GM04503 (cell line): ENCODE measurements at regions not wholly inside any gene's neighbourhood (a gene's known extent, or its start where the extent isn't known, plus 50 kb on each side); places are given as distances from the start of the nearest gene placed in this dataset.
"Not testable (repeated sequence)": the region's sequence is repeated elsewhere in the genome, so short reads cannot be mapped to it uniquely, and the experiment has no call there.

Source experiments
- DNase-seq: peaks from one replicate; pipeline ENCODE4 v3.0.0-alpha.2; 2012; ENCODE audit warnings: low read depth

DNA sequence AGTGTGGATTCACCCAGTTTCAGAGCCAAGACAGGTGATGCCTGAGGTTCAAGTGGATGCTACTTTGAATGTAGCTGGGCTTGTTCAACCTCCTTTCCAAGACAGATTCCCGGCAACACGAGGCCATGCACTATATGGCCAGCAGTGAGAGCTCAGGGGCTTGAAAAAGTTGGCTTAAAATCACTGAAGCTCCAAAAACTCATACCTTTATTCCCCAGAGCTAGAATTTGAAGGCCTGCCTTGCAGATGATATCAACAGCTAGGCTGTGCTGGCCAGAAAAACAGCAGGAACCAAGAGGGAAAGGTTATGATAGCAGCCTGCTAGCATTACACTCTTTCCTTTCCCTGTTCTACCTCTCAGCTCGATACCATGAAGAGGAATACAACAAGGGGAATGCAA lies 120.2 kb upstream of the DAB2 start:
- no peak for DNase-seq

DNA sequence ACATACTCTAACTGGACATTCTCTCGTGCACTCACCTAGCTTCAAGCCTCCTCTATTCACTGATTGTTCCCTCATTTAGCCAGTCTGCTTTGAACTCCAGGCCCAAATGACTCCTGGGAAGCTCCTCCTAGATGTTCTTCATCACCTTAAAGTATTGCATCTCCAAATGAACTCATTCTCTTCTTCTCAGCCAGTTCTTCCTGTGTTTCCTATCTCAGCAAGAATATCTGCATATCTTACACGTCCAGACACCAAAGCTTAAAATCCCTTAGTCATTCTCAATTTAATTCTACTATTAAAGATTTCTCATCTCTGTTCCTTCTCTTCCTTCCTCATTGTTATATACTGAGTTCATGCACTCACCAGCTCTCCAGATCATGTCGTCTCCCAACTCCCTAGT lies 118.6 kb upstream of the DAB2 start:
- DNase-seq: peak; percentile 21

DNA sequence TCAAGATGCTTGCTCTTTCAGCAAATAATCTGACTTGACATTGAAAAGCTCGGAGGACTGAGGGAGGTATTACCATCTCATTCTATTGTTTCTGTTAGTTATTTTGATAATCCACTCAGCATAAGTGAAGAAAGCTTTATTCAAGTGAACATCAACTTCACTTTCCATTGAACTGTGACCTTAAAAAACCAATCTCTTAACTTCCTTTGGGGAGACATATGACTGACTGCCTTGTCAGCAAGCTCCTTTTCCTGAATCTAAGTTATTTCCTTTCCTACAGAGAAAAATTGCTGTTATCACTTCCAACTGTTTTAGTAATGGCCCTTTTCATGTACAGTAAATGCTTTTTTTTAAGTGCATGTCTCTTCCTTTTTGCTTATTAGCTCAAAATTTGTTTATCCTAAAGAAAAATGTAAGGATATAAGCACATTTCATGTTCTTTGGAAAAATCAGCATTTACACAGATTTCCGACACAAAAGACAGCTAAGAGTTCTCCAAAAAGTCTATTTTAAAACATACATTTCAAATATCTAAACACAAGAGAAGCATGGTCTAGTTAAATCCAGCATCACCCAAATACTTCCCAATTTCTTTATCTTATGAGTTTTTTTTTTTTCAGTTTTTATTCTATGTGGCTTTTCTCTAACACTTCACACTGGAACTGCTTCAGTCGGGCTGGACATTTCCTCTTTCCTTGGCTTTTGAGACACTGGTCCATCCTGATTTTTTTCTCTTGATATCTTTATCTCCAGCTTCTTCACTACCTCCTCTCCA lies 117.9 kb upstream of the DAB2 start:
- no peak for DNase-seq

DNA sequence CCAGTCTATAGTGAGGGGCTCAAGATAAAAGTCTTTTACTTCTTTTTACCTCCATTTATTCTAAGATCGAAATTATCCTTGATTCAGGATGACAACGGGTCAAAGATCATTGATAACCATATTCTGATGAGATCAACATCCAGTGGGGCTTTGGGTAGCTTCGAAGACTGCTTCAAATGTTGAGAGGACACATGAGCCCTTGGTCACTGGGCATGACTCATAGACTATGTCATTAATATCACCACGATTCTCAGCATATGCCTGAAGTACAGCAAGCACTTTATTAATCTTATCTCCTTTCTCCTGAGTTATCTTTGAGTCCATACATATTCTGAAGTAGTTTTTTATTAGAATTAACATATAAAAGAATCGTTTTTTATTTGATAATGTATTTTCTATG lies 117.1 kb upstream of the DAB2 start:
- DNase-seq: no peak

DNA sequence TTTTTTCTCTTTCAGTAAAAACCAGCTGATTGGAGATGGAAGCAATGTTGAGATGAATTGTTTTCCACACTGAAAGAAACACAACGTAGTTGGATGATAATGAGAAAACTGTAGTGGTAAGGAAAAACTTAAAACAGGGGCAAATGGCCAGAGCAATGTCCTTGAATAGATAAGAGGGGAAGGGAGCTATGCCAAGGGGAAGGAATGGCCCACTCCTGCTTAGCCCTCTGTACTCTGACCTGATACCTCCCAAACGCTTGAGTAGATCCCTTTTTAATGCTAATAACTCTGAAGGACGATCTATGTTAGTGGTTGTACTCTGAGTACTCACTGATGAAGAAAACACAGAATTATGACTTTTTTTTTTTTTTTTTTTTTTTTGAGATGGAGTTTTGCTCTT lies 114.7 kb upstream of the DAB2 start:
- no peak for DNase-seq

DNA sequence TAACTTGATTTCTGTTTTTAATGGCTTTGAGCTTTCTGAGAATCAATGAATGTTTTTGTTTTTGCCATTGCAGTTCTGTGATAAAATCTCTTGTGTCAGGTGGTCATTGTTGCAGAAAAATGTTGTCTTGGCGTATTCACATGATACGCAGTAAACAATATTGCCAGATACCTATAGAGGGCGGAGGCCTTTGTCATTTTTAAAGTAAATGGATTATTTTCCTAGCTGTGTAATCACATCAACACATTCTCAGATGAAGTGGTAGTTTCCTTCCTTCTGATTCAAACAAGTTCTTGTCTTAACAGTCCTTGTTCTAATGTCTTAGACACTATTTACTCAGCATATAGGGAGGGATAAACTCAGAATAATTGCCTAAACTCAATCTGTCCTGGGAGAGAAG lies 109.9 kb upstream of the DAB2 start:
- no peak for DNase-seq

DNA sequence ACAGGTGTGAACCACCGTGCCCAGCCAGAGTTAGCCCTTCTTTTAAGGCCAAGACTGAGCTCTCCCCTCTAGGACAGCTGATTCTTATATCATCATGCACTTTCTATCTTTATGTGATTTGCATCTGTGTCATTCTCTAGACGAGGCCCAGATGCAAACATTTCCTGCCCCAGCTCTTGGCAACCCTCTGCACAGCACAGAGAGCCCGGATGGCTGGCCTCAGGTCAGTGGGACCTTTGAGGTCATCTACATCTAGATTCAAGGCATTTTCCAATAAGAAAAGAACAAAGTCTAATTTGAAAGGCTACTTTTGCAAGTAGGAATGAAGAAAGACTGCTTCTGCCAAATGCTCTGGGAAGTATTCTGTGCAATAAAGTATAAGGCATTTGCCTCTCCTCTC lies 109.0 kb upstream of the DAB2 start:
- no peak for DNase-seq

DNA sequence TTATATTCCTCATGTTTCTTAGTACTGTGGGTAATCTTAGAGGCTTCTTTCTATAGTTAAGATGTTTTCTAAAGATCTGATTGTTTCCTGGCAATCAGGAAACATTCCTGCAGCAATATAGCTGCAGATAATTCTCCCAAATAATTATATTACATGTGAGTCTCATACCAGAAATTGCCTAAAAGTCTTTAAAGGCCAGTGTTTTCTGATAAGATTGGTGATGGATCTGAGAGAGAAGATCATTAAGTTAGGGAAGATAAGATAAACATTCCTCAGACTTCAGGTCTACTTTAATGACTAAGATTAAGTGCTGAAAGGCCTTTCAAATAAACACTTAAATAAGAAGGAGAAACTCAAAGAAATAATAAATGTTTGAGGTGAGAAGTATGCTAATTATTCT lies 107.7 kb upstream of the DAB2 start:
- DNase-seq: no peak

DNA sequence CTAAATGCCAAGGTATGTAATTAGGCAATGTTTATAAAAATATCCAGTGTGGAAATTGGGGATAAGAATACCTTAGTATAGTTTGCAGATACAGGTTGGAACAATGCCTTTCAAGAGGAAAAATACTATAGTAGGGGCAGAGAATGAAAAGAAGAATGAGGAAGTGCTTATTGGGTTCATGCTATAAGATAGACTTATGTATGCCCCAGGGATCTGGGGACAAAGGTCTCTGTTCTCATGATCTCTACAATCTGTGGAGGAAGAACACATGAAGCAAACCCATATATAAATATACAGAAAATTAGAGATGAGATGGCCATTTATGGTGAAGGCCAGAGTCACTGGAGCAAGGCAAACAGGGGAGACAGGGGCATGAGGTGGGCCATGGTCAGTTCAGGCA lies 106.5 kb upstream of the DAB2 start:
- no peak for DNase-seq

DNA sequence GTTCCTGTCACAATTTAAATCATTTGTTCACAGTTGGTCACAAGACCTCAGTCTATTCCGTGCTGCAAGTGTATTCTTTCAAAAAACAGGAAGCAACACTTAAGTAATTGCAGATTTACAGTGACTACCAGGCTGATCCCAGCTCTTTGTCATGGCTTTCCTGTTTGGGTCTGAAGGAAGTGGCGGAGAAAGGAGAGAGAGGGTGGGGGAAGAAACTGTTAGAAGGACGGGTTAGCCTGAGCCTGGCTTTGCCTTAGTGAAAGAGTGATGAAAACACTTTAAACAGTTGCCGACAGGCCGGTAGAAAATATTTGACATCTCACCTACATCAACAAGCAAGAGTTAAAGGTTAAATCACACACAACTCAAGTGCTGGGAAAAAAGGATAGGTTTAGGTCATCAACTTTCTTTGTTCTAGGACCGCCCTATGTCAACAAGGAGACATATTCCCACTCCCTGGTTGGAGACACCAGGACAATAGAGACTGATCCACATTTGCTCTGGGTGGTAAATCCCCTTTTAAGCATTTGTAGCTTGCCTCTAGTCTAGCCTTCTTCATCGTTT lies 102.2 kb upstream of the DAB2 start:
- no peak for DNase-seq

DNA sequence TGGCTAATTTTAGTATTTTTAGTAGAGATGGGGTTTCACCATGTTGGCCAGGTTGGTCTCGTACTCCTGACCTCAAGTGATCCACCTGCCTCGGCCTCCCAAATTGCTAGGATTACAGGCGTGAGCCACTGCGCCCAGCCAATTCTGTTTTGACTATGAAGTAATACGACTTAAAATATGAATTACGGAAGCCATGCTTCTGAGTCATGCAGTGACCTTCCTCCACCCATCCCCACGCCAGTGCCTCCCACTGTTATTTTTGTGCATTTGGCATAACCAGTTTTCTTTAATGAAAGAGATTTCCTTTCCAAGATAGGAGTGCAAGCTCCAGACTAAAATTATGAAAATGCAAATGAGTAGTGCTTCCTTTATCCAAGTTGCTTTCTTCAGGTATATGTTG lies 101.0 kb upstream of the DAB2 start:
- not testable (repeated sequence) for DNase-seq

DNA sequence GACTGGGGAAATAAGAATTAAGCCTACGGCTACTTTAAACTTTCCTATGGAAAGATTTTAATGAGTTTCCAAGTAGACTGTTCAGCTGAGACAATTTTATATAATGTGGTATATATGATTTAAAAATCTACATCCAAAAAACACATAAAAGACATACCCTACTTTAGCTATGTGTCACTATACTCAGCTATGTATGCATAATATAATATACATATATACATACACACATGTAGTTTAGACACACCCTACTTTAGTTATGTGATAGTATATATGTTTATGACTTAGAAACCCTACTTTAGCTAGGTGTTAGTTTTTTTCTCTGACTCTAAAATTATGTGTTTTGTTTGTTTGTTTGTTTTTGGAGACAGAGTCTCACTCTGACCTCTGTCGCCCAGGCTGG lies 100.5 kb upstream of the DAB2 start:
- DNase-seq: no peak

DNA sequence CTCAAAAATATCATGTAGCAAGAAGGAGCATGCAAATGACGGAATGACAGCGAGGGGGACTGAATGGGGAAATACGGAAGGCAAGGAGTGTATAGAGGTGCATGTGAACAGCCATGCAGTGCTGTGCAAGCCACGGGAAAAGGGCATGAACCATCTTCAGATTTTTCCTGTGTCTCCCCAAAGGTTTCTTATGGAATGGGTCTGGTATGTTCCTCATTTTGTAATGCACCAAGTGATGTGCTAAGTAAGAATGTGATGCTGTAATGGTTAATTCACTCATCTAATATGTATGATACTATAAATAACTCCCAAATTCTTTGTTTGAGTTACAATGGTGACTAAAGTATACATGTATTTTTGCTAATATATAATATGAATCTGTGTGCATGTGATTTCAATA lies 99.0 kb upstream of the DAB2 start:
- no peak for DNase-seq

DNA sequence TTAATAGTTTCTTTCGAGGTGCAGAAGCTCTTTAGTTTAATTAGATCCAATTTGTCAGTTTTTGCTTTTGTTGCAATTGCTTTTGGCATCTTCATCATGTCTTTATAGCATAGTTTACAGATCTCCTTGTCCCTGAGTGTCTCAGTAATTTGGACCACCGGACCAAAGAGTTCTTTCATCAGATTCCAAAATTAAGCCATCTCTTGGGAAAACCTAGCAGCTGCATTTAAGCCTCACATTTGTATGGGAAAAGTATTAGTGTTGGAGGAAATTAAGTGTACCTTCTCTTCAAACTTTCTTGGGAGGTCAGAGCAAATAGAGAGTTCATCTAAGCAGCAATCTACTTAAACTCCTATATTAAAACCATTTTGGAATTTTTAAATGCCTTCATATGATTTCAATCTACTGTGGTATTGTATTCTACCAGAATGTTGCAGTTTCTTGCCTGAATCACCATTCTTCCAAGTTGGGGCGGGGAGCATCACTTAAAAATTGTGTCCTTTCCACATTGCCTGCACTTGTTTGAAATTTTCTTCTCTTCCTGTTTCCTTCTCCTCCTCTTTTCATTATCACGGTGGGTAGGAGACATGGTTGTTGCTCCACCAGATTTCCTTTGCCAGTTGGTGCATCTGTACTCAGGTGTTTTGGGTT lies 97.3 kb upstream of the DAB2 start:
- no peak for DNase-seq

DNA sequence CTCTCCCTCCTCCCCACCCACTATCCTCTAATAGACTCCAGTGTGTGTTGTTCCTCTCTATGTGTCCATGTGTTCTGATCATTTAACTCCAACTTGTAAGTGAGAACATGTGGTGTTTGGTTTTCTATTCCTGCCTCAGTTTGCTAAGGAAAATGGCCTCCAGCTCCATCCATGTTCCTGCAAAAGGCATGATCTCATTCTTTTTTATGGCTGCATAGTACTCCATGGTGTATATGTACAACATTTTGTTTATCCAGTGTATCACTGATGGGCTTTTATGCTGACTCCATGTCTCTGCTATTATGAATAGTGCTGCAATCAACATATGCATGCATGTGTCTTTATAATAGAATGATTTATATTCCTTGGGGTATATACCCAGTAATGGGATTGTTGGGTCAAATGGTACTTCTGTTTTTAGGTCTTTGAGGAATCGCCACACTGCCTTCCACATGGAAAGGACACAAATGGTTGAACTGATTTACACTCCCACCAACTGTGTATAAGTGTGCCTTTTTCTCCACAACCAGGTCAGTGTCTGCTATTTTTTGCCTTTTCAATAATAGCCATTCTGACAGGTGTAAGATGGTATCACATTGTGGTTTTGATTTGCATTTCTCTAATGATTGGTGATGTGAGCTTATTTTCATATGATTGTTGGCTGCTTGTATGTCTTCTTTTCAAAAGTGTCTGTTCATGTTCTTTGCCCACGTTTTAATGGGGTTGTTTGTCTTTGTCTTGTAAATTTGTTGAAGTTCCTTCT lies 96.5 kb upstream of the DAB2 start:
- no peak for DNase-seq

DNA sequence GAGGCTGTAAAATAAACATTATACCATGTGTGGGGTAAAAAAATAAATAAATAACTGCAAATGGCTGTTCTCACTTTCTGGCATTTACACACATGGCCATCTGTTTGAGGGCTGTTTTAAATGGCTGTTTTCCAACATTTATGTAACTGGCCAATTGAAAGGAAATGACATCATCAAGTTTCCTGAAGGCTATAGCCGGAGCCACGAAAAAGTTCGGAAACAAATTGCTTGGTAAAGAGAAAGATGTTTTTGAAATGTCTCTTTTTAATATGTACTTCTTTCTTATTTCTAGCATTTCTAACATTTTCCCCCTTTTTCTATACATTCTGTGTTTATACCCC lies 95.4 kb upstream of the DAB2 start:
- DNase-seq: peak; percentile 78

DNA sequence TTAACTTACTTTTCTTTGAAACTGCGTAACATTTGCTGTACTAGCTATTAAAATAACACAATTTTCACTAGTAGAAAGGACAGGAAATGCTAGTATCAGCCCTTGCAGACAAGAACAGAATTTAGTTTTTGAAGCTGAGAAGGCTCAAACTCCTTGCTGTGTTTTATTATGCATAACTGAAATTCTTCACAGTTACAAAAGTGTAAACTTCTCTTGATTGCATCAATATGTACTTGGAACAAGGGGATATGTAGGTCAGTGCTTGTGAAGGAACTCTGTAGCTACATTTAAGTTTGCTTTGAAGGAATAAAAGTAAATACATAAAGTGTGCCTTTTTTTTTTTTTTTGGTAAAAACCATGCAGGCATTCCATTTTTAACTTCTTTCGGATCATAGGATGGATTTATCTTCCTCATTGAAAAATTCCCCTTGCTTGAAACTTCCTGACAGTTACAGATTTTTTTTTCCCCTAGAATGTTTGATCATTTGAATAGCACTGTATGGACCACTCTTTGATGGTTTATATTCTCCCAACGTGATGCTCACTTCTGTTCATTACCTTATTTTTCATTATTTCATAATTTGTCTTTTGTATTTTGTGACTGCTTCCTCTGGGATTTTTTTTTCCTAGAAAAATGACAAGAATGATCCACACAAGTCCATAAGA lies 94.9 kb upstream of the DAB2 start:
- DNase-seq: peak; percentile 78

DNA sequence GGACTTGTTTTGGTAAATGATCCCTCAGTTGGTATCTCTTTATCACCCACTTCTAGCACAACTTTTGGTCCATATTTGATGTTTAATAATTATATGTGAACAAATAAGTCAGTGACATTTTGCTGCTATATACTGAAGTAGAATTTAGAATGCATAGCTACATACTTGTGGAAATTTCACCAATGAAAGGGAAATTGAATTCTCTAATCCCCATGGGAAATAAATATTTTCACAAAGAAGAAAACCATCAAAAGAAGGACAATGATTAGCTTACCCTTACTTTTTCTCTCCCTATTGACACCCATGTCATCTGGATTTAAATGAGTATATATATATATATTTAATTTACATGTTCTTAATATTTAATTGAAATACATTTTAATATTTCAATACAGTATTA lies 94.3 kb upstream of the DAB2 start:
- no peak for DNase-seq

DNA sequence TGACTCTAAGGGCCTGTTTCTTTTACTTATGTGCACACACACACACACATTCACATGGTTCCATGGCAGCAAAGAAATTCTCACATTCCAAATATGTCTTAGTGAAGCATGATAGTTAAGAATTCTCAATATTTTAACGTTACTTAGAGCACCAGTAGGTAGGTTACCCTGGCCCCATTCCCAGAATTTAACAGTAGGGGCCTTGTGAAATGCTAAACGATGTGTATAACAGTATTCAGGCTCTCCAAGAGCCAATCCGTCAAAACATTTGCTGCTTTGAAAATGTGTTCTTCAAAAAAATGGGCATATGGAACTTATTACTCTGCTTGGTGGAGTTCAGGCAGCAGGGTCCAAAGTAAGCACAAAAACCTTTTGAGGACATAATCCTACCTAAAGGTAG lies 93.7 kb upstream of the DAB2 start:
- peak; percentile 90 for DNase-seq

DNA sequence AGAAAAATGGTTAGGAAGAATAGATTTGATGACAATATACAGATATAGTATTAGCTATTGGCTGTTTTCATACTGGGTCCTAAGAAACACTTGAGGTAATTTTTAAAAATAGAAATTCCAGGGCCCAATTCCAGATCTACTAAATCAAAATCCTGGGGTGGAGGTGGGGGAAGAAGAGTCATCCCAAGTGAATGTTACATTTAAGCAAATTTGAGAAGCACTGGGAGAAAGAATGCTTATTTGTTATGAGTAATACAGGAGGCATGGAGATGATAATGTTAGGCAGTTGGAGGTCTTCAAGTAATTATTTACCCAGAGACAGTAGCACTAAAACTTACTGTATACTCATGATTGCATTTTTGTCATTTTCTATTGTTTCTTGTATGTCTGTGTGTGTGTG lies 93.0 kb upstream of the DAB2 start:
- peak; percentile 93 for DNase-seq

DNA sequence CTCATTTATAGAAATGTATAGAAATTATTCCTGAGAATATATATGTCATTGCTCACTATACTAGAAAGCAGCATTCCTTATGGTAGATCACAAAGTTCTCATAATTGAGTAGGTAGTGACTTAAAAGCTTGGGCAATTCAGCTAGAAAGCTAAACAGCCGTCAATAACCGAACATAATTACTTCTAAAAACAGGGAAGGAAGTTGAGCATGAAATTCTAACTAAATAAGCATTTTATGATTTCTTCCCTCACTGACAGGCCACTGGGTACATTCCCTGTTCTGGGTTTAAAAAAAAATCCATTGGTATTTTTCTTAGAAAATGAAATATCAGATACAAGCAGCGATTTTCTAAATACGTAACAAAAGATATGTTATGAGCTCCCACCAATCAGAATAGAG lies 91.1 kb upstream of the DAB2 start:
- no peak for DNase-seq

DNA sequence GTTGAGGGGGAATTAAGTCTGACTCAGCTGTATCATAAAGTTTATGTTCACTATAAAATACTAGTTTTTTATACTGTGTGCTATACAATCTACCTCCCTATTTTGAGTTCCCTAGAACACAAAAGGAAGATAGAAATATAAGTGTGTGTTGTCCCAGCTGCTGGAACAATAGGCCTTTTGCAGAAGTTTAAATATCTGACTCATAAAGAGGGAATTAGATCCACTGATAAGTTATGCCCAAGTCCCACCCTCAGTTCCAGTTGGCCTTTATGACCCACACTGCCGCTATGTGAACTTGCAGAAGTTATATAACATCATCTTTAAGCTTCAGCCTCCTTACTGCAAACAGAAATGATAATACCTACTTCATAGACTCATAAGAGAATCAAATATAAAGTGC lies 88.5 kb upstream of the DAB2 start:
- no peak for DNase-seq

DNA sequence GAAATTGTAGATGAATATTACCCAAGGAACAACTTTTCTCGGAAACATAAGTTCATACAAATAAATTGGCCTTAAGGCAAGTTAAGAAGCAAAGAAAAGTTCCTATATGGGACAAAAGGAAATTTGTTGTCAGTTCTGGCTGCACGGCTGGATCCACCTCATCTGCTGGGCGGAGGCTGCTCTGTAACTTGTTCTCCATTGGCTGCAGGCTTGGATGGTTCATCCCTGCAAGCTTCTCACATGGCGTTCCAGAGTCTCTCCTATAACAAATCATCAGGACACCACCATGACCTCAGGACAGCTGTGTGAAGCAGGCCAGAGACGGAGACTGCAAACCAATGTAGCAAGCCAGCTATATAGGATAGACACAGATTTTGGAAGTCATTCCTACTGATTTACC lies 81.4 kb upstream of the DAB2 start:
- DNase-seq: no peak
